GM21619 (cell line): ENCODE measurements at regions not wholly inside any gene's neighbourhood (a gene's known extent, or its start where the extent isn't known, plus 50 kb on each side); places are given as distances from the start of the nearest gene placed in this dataset.
"Not testable (repeated sequence)": the region's sequence is repeated elsewhere in the genome, so short reads cannot be mapped to it uniquely, and the experiment has no call there.

Experiments
- ATAC-seq: cut with Tn5 transposase; IDR thresholded peaks from one replicate; pipeline ENCODE4 v1.9.1; 2021; ENCODE audit not compliant: unreplicated experiment

DNA sequence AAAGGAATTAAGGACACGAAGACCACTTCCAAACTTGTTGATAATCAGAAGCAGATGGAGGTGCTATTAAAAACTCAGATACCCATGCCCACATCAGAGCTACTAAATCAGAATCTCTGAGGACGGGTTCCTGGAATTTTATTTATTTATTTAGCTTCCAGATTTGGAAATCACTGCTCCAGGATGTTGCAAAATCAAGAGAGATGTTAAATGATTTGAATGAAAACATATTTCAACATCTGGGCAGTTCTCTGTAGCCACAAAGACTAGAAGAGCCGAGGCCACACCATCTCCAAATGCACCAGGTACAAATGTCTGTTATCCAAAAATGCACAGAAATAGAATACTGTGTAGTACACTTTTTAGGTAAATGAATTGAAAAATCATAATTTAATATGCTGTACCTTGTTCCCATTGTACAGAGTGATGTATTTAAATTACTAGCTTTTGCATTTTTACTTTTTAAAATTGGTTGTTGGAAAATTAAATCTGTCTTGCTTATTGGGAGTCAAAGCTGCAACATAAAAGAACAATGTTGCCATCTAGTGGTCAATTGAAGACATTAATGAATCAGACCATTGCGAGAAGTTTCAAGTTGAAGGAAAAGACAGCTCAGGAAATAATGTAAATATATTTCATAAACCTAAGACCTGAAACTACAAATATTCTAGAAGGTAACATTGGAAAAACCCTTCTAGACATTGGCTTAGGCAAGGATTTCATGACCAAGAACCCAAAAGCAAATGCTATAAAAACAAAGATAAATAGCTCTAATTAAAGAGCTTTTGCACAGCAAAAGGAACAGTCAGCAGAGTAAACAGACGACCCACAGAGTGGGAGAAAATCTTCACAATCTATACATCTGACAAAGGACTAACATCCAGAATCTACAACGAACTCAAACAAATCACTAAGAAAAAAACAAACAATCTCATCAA, 151.3 kb upstream of the TTC29 start:
- ATAC-seq, result peak; percentile 61

DNA sequence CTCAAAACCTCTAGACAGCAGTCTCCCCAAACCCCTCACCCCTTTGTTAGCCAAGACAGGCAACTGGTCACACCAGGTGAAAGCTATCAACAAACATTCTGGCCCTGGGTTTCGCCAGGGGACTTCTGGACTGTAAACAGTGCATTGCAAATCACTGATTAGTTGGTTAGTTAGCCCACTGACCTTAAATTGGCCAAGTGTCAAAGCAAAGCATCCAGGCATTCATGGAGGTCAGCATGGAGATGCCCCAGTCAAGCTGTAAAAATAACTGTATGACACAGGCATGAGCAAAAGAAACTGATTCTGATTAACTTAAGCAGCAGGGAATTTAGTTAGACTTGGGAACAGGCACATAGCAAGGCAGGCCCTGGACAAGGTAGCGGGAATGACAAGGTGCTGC, 156.0 kb upstream of the TTC29 start:
- no peak for ATAC-seq

DNA sequence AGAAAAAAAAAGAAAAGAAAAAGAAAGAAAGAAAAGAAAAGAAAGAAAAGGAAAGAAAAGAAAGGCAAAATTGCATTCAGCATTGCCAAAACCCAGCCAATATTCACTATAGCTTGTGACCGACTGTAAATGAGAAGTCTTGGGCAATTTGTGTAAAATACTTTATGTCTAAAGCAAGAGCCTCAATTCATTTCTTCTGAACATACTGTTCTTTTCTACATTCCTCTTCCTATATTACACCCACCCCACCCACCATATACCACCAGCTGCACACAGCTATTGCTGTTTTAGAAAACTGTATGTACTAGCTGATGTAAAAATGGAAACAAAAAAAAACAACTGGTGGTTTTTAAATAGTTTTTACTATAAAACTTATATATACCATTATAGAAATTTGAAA, 156.9 kb upstream of the TTC29 start:
- no peak for ATAC-seq

DNA sequence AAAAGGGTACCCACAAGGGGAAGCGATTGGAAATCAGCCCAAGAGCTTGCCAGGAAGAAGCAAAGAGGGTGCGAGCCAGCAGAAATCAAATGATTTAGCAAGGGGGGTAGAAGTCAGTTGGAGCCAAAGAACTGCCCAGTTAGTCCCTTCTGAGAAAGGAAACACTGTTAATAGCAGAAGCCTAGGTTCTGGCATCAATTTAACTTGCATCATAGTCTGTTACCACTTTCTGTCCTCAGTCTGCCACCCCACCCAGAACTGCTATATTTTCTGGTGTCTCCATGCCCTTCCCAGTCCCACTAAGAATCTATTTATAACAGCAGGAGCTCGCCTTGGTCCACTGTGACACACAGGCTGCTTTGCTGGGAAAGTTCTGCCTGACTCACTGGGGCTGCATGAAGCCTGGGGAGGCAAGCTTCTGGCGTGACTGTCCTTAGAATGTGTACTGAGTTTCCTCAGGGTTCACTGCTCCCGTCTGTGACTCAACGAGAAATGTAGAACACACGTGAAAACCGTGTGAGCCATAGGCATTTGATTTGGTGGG, 157.8 kb upstream of the TTC29 start:
- no peak for ATAC-seq

DNA sequence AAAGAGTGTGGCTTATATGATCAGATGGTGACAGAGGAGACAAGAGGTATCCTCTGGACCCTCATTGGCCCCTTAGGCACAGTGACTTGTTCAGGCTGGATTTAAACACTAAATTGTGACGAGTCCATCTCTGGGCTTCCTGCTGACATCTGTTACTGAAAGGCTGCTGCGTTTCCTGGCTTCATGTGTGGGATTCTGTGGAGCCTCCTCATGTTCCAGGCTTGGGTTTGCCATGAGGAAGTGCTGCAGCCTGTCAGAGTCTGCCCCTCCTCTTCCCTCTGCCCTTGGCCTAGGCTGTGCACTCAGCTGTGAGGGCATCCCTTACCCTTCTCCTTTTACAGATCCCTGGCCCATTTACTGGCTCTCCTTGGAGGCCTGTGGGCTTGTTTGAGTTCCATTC, 159.1 kb upstream of the TTC29 start:
- ATAC-seq, result no peak

DNA sequence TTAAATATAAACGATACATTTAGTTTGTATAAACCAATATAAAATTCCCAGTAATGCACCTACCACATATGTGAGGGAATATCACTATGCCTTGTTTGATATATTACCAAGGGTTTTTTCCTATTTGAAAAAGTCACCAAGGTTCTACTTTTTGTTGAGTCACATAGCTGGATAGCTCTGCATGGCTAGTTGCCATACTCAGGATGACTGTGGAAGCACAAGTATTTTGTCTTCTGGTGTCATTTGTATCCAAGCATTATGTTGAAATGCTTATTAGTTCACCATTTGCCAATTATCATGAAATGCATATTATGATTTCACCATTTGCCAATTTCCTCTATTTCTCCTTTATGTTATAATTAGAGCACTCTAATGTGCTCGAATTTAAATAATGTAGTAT, 162.7 kb upstream of the TTC29 start:
- no peak for ATAC-seq

DNA sequence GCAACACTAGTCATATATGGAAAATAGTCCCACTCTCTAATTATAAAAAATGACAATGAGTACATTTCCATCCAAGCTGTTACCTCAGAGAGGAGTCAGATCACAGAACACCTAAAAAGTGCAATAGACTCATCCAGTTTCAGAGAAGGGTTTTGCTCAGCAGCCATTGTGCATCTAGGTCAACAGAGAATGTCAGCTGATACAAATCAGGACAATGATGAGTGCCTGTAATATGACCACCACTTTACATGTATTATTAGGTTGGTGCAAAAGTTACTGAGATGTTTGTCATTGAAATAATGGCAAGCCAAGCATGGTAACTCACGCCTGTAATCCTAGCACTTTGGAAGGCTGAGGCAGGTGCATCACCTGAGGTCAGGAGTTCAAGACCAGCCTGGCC, 164.1 kb upstream of the TTC29 start:
- no peak for ATAC-seq

DNA sequence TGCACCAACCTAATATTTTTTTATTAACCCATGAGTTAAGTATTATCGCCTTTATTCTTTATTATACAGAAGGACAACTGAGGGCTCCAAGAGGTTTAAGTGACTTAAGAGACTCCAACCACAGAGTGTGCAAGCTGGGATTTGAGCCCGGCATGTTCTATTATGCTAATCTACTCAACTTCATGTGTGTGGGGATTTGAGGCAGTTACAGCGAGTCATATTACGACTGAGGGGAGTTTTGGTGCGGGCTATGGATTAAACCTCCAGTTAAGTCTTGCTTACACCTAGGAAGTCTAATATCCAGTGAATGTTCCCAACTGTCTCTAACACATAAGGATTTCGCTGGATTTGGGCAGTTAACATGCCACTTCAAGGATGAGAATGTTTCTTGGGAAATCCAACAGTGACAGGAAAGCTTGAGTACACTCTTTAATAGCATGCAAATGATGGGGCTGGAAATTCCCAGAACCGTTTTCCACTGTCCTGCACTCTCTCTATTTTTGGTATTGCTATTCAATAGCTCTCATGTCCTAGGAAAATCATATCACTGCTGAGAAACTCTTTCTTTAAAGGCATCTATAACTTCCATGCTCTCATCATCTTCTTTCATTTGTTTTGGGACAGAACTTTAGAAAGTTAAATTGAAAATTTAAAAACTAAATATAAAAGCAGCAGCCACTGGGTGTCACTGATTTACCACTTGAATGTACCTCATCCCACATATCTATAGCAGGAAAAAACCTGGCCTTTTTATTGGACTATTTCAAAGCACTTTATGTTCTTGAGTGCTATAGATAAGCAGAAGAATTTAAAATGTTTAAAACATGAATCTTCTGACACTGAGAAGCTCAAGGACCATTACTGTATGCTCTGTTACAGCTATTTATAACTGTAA, 165.1 kb upstream of the TTC29 start:
- no peak for ATAC-seq

DNA sequence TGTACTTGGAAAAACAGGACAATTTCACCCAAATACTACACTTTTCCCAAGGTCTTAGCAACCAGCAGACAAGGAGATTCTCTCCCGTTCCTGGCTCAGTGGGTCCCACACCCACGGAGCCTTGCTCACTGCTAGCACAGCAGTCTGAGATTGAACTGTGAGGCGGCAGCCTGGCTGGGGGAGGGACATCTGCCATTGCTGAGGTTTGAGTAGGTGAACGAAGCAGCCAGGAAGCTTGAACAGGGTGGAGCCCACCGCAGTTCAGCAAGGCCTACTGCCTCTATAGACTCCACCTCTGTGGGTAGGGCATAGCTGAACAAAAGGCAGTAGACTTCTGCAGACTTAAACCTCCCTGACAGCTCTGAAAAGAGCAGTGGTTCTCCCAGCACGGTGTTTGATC, 166.5 kb upstream of the TTC29 start:
- ATAC-seq, result not testable (repeated sequence)

DNA sequence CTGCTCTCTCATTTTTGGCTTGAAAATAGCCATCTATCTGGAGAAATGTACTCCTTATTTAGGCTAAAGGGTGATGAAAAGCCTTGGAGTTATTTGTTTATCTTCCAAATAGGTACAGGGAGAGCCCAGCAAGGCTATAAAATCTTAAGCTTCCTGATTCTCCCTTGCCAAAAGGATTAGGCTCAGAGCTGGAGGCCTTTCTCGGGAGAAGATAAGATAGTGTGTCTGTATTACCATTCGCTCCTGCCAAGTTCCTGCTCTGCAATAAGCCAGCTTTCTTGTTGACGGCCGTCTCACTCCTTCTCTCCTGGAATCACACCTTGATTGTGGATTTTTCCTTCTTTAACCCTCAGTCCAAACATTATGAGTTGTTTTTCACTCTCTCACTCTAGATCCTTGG, 171.8 kb upstream of the TTC29 start:
- no peak for ATAC-seq

DNA sequence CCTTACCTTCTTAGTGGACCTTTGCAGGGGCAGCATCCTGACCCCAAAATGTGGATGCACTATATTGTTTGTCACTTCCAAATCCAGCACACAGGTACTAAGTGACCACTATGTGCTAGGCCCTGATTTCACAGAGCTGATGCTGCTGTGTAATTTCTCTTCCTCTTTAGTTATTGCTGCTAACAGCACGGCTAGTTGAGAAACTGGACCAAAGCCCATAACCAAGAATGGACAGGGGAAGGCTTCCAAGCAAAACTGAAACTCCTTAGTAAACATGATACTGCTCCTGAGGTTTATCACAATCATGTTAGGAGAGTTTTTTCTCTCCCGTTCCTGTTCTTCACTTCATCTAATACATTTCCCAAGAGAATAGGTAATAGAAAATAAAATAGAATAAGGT, 172.9 kb upstream of the TTC29 start:
- ATAC-seq, result no peak

DNA sequence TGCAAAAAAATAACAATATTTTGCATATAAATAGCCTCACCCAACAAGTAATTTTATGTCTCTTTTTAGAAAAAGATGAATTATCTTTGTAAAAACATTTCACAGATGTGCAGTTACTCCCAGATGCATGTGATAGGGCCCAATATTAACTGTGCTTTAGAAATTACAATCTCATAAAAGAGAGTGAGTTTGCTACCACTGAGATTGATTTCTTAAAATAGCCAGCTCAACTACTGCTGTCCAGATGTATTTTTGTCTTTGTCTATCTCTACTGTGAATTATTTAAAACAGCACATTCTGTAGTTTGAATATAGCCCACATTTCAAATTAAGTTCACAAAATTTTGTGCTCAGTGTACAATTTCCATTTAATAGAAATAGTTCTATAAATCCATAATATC, 177.0 kb upstream of the TTC29 start:
- no peak for ATAC-seq

DNA sequence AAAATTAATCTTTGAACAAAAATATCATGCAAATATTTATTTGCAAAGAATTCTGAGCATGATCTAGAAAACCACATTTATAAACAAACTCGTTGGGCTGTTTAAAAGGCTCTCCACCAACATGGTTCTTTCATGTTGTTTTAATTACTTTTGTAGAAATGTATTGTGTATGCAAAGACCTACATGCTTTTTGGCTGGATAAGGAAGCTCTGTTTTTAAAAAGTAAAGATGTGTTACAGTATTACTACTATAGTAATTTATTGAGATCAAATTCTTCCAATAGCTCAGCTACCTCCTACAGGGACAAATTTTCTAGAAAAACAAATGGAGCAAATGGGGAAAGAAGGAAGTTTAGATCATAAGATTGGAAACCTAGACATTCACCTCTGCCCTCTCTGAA, 177.5 kb upstream of the TTC29 start:
- no peak for ATAC-seq

DNA sequence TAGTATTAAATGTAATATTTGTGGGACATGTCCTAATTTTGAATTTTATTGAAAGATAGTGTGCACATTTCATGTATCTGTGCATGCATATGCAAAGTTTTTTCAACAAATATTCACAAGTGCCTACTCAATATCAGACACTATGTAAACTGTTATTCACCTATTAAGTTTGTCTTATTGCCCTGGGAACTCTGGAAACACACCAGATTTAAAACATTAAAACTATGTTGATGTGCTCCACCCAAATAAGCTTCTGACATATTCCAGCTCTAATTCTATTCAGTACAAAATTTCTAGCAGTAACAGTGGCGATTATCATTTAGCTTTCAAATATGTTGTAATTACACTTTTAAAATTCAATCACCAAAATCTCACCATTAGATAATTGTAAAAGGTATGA, 183.1 kb upstream of the TTC29 start:
- no peak for ATAC-seq

DNA sequence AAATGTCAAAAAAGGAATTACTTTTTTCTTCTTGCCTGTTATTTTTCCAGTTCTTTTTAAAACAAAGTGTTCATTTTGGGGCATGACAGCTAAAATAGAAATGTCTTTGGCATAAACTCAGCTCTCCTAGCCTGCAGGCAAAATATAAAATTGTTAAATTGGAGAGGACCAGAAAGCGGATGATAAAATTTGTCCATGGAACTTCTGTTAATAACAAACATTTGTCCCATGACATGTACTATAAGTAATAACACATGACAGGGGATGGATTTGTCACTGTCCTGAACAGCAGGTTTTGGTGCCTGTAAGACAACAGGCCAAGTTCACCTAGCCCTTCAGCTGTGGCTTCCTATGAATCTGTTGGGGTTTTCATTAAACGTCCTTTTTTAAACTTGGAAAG, 184.0 kb upstream of the TTC29 start:
- no peak for ATAC-seq

DNA sequence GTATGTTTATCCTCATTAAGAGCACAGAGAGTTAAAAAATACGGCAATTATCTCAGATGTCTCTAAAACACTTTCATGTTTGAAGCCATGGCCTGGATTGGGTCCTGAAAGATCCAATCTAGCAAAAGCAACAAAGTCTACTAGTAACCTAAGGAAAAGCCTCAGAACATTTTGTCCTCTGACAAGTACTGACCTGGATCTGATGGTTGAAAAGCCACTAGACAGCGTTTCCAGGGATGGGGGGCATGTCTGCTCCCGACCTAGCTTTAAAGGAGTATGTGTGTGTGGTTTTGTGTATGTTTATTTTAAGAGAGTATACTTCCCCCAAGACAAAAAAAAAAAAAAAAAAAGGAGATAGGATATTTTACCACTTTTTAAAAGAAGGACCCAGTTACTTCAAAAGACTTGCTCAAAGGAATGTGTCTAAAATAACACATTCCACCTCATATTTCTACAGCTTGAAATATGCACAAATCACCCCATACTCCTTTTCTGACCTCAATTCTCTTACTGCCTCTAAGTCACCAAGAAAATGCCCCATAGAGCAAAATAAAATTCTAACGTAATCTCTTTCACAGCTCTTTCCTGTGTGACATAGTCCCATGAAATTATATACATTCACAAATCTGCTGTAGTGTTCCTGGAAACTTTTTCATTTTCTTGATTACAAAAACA, 189.0 kb upstream of the TTC29 start:
- ATAC-seq, result no peak

DNA sequence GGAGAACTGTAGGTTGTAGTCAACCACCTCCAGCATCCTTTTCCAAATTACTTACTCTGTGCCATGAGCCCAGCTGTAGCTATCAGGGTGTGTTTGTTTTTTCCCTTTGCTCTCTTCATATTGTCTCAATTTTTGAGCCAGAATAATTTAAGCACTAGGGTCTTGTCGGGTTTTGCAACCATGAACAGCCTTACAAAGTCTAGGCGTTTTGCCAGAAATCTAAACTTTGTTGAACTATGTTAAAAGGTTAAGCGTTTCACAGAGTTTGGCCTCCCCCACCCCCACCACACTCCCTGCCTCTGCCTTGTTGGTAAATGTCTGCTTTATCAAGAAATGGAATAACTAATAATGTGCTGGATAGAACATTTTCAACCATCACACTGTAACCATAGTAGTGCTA, 190.6 kb upstream of the TTC29 start:
- no peak for ATAC-seq

DNA sequence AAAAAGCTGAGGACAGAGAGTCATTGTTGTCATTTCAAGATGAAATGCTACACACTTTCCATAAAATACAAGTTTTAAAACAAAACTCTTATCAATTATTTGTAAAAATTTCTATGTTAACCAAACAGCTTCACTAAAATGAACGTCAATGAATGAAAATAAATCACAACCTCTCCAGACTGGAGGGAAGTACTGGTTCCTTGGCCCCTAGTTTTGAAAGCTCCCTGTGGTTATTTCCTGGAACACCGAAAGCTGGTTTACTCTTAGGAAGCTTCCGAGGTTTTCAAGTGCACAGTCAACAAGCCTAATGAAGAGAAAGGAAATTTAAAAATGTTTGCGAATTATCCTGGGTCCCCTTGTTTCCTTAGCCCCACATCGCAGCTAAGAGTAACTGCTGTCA, 191.1 kb upstream of the TTC29 start:
- ATAC-seq, result no peak

DNA sequence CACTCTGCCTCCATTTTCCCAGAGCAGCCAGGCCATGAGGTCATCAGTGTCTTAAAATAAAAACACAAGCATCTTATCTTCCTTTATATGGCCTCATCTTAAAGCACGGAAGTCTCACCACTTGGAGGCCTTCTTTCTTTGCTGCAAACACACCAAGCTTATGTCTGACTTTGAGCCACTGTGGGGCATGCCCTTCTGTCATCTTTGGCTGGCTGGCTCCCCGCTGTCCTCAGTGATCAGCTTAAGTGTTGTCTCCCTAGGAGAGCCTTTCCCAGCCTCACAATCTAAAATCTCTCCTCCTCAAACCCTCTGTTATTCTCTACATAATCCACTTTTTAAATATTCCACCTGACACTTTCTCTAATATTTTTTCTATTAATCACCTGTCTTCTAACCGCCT, 191.6 kb upstream of the TTC29 start:
- ATAC-seq, result no peak

DNA sequence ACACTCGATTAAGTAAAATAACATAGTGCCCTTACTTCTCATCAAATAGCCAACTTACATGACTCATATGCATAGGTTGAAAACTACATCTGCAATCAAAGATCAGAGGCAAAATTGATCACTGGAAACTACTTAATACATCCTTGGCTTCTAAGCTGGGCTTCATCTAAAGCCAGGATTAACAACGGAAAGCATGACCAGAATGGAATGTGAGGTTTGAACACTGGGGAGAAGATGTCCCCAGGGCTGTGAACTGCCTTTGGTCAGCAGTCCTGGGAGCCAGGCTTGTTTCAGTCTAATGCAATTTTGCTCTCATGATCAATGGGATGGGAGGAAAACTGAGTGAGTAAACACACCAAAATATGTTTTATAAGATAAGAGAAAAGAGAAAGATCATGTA, 192.5 kb upstream of the TTC29 start:
- ATAC-seq, result no peak

DNA sequence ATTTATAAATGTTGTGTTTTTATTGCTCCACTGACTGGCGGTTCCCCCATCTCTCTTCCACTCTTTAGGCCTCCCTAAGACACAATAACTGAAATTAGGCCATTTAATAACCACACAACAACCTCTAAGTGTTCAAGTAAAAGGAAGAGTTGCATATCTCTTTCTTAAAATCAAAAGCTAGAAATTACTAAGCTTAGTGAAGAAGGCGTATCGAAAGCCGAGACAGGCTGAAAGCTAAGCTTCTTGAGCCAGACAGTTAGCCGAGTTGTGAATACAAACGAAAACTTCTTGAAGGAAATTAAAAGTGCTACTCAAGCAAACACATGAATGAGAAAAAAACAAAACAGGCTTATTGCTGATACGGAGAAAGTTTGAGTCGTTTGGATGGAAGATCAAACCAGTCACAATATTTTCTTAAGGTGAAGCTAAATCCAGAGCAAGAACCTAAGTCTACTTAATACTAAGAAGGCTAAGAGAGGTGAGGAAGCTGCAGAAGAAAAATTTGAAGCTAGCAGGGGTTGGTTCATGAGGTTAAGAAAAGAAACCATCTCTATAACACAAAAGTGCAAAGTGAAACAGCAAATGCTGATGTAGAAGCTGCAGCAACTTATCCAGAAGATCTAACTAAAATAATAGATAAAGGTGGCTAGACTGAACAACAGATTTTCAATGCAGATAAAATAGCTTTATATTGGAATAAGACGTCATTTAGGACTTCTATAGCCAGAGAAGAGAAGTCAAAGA, 194.0 kb upstream of the TTC29 start:
- no peak for ATAC-seq
